A673 (cell line): ENCODE measurements at regions not wholly inside any gene's neighbourhood (a gene's known extent, or its start where the extent isn't known, plus 50 kb on each side); places are given as distances from the start of the nearest gene placed in this dataset.

Source experiments
- BruUV-seq: library from RNA; stranded (reverse); fragments of 400-500 nt; replicated peaks from 2 replicates; lab custom pipeline; 2021; lab: Mats Ljungman, UMichigan
- CTCF ChIA-PET: fragments of 300-600 bp; sonication (Branson Sonifier 250); formaldehyde crosslinking; loops from one replicate; lab custom pipeline; 2022; ENCODE audit warnings: antibody characterized with exemption; lab: Charles Lee
- POLR2A ChIA-PET: fragments of 300-600 bp; sonication (Branson Sonifier 250); formaldehyde crosslinking; loops from one replicate; lab custom pipeline; 2022; ENCODE audit warnings: antibody characterized with exemption; ENCODE audit not compliant: low non-redundant PET; lab: Charles Lee
- DNase-seq: peaks from one replicate; pipeline ENCODE4 v3.0.0-alpha.2; 2015; ENCODE audit warnings: low spot score
- H3K27ac ChIP-seq: fragments of 200-600 bp; sonication (generic); 2 replicates; pipeline ENCODE4 v1.5.1; 2016; ENCODE audit warnings: mixed run types, low read depth, mild to moderate bottlenecking, mixed read lengths, antibody characterized with exemption, low read length; ENCODE audit not compliant: poor library complexity, severe bottlenecking
- H3K27me3 ChIP-seq: fragments of 200-600 bp; sonication (generic); replicated peaks from 2 replicates; pipeline ENCODE4 v1.6.1; 2017; ENCODE audit warnings: mixed run types, low read depth, mild to moderate bottlenecking, mixed read lengths, antibody characterized with exemption, low read length; ENCODE audit not compliant: insufficient read depth, poor library complexity
- H3K36me3 ChIP-seq: fragments of 200-600 bp; sonication (generic); 2 replicates; pipeline ENCODE4 v1.6.1; 2016; ENCODE audit warnings: mixed run types, mild to moderate bottlenecking, mixed read lengths, antibody characterized with exemption, low read length; ENCODE audit not compliant: insufficient read depth, poor library complexity, severe bottlenecking
- H3K4me1 ChIP-seq: fragments of 200-600 bp; sonication (generic); 2 replicates; pipeline ENCODE4 v1.6.1; 2017; ENCODE audit warnings: mixed run types, mild to moderate bottlenecking, mixed read lengths, antibody characterized with exemption, low read length; ENCODE audit not compliant: insufficient read depth, poor library complexity, severe bottlenecking
- H3K4me3 ChIP-seq: fragments of 200-600 bp; sonication (generic); 2 replicates; pipeline ENCODE4 v1.5.1; 2016; ENCODE audit warnings: low read depth, mixed run types, mild to moderate bottlenecking, mixed read lengths, low read length; ENCODE audit not compliant: poor library complexity, severe bottlenecking
- H3K9me3 ChIP-seq: fragments of 200-600 bp; sonication (generic); 2 replicates; pipeline ENCODE4 v1.6.1; 2016; ENCODE audit warnings: mixed run types, low read depth, mild to moderate bottlenecking, mixed read lengths, antibody characterized with exemption, low read length; ENCODE audit not compliant: poor library complexity, severe bottlenecking
- EZH2 ChIP-seq: fragments of 200-600 bp; sonication (generic); IDR thresholded peaks from 2 replicates; pipeline ENCODE4 v1.6.1; 2017; ENCODE audit warnings: borderline replicate concordance, low read depth, mild to moderate bottlenecking, mixed read lengths, antibody characterized with exemption, low read length; ENCODE audit not compliant: poor library complexity, severe bottlenecking
- intact Hi-C: fragments of 100-400 bp; cut with micrococcal nuclease; formaldehyde crosslinking; loops from one replicate; pipeline ENCODE4 v1.10.0; 2022; ENCODE audit not compliant: unreplicated experiment
- TF ChIP-seq, protein P1 (sequence below): fragments of 300-800, 200-600 bp; sonication (generic); conservative IDR thresholded peaks from 2 replicates; pipeline ENCODE4 v1.5.1; 2017; ENCODE audit warnings: low read depth, mild to moderate bottlenecking, antibody characterized with exemption, low read length, moderate library complexity, mixed read lengths

DNA sequence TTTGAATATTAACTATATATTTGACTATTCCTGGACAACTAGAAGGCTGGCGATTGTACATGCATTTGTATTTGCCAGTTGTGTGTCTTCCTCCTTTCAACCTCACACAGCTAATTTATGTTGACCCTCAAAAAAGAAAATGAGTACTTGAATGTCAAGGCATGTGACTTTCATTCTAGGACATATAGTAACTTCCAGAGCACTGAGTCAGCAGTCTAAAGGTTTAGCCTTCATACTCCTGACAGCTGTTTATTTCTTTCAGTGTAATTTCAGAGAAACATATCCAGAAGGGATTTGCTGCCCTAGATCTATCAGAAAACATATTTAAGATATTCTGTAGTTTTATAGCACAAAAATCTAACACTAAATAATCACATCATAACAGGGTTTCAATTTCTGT is 74.6 kb upstream of the GOLGA8J start:
- intact Hi-C loops = no loop called here
- POLR2A ChIA-PET = no interaction called here
- Histone ChIP-seq H3K36me3 (no peaks in the 10 kb centered on the region), H3K27me3 (no peaks in the 10 kb centered on the region), H3K4me1 (no peaks in the 10 kb centered on the region), H3K27ac (no peak overlapping the region), H3K9me3 (no peaks in the 10 kb centered on the region), H3K4me3 (no peak overlapping the region)
- TF ChIP-seq, protein P1, sequence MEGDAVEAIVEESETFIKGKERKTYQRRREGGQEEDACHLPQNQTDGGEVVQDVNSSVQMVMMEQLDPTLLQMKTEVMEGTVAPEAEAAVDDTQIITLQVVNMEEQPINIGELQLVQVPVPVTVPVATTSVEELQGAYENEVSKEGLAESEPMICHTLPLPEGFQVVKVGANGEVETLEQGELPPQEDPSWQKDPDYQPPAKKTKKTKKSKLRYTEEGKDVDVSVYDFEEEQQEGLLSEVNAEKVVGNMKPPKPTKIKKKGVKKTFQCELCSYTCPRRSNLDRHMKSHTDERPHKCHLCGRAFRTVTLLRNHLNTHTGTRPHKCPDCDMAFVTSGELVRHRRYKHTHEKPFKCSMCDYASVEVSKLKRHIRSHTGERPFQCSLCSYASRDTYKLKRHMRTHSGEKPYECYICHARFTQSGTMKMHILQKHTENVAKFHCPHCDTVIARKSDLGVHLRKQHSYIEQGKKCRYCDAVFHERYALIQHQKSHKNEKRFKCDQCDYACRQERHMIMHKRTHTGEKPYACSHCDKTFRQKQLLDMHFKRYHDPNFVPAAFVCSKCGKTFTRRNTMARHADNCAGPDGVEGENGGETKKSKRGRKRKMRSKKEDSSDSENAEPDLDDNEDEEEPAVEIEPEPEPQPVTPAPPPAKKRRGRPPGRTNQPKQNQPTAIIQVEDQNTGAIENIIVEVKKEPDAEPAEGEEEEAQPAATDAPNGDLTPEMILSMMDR = no peak
- no peak for TF ChIP-seq EZH2
- CTCF ChIA-PET = no interaction called here
- no TSS peak for BruUV-seq
- DNase-seq = no peak

DNA sequence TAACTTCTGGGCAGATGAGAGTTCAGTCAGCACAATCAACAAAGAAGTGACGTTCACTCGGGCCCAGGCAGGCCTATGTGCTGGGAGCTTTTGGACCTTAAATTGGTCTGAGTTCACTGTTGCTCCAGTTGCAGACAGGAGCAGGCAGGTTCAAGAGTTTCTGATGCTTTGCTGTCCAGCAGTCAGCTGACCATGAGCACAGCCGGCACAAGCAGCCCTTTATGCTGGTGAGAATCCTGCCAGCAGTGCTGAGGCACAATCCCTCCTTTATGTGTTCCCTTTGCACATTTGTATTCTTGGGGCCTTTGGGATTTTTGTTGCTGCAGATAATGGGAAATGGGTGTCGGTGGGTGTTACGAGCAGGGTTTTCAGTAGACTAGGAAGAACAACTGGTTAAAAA is 81.2 kb upstream of the GOLGA8J start:
- DNase-seq = no peak
- CTCF ChIA-PET = no interaction called here
- H3K27me3 ChIP-seq = no peaks in the 10 kb centered on the region

DNA sequence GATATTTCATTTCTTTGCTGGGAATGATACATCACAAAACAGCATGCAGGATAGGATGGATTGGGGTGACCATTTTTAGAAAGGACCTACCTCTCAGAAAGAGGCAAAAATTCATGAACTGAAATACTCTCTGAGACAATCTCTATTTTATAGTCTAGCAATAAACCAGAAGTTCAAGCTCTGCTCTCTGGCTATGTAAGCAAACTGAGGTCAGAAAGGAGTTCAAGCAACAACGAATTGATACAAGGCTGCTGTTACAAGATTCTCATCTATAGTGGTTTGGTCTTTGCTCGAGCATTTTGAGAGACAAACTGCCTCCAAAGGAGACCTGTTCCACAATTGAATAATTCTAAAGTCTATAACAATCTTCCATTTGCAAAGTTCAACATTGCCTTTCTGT is 84.7 kb upstream of the GOLGA8J start:
- Histone ChIP-seq H3K27ac (no peak overlapping the region), H3K9me3 (no peaks in the 10 kb centered on the region), H3K36me3 (no peaks in the 10 kb centered on the region), H3K4me3 (no peak overlapping the region), H3K4me1 (no peaks in the 10 kb centered on the region), H3K27me3 (no peaks in the 10 kb centered on the region)
- intact Hi-C loops = no loop called here
- CTCF ChIA-PET = no interaction called here
- no peak for DNase-seq
- TF ChIP-seq, protein P1 = no peak
- no peak for TF ChIP-seq EZH2
- POLR2A ChIA-PET = no interaction called here
- no TSS peak for BruUV-seq

More for the DNA sequence above, 81.2 kb upstream of the GOLGA8J start:
- H3K27ac ChIP-seq = no peak overlapping the region
- H3K9me3 ChIP-seq = no peaks in the 10 kb centered on the region
- TF ChIP-seq, protein P1 = no peak
- TF ChIP-seq EZH2 = no peak
- H3K4me3 ChIP-seq = no peak overlapping the region
- BruUV-seq = no TSS peak
- H3K4me1 ChIP-seq = no peaks in the 10 kb centered on the region
- intact Hi-C loops = no loop called here
- POLR2A ChIA-PET = no interaction called here
- H3K36me3 ChIP-seq = no peaks in the 10 kb centered on the region
